SU-DHL-6 (cell line): ENCODE measurements at regions not wholly inside any gene's neighbourhood (a gene's known extent, or its start where the extent isn't known, plus 50 kb on each side); places are given as distances from the start of the nearest gene placed in this dataset.

Source experiments
- EZH2phosphoT487 ChIP-seq: fragments of 200-600 bp; sonication (generic), shearing (Covaris generic); conservative IDR thresholded peaks from 2 replicates; pipeline ENCODE4 v1.6.1; 2018; ENCODE audit warnings: mild to moderate bottlenecking, antibody characterized with exemption, low read length, moderate library complexity, mixed read lengths
- TF ChIP-seq, protein P1 (sequence below): fragments of 200-600 bp; sonication (generic); IDR thresholded peaks from one replicate; pipeline ENCODE4 v1.5.1; 2017; ENCODE audit warnings: antibody characterized with exemption, mild to moderate bottlenecking, low read length, moderate library complexity; ENCODE audit not compliant: insufficient read depth, poor library complexity, severe bottlenecking

DNA sequence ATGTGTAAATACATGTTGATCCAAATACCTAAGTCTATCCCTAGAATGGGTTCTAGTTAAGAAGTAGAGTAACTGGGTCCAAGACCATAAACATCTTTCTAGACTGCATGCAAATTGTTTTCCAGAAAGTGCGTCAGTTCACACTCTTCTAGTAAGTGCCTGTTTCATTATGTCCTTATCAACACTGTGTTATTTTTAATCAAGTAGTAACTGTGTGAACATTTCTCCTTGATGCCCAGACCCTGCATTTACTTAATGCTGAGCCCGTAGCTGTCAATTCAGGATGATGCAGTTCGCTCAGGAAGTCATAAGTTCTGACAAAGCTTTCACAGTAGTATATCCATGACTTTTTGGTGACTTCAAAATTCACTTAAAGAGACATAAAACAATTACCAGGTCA lies 374.8 kb downstream of the OTUD1 start:
- TF ChIP-seq, protein P1, sequence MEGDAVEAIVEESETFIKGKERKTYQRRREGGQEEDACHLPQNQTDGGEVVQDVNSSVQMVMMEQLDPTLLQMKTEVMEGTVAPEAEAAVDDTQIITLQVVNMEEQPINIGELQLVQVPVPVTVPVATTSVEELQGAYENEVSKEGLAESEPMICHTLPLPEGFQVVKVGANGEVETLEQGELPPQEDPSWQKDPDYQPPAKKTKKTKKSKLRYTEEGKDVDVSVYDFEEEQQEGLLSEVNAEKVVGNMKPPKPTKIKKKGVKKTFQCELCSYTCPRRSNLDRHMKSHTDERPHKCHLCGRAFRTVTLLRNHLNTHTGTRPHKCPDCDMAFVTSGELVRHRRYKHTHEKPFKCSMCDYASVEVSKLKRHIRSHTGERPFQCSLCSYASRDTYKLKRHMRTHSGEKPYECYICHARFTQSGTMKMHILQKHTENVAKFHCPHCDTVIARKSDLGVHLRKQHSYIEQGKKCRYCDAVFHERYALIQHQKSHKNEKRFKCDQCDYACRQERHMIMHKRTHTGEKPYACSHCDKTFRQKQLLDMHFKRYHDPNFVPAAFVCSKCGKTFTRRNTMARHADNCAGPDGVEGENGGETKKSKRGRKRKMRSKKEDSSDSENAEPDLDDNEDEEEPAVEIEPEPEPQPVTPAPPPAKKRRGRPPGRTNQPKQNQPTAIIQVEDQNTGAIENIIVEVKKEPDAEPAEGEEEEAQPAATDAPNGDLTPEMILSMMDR = no peak
- TF ChIP-seq EZH2phosphoT487 = no peak
